SK-N-SH (cell line): ENCODE measurements at regions not wholly inside any gene's neighbourhood (a gene's known extent, or its start where the extent isn't known, plus 50 kb on each side); places are given as distances from the start of the nearest gene placed in this dataset.

Experiments
- CHD2 ChIP-seq: fragments of 150-350 bp; IDR thresholded peaks from 2 replicates; pipeline ENCODE4 v1.6.1; 2018; ENCODE audit warnings: low read length; ENCODE audit not compliant: partially characterized antibody
- CTCF ChIP-seq: fragments of 200-600 bp; sonication (generic); IDR thresholded peaks from 2 replicates; pipeline ENCODE4 v1.6.1; 2017; ENCODE audit warnings: antibody characterized with exemption, mild to moderate bottlenecking, moderate library complexity
- EP300 ChIP-seq, 2 experiments: IDR thresholded peaks; 2 replicates each; pipeline versions ENCODE4 v1.4.0 to v1.6.1; 2012; ENCODE audit warnings: borderline replicate concordance in 1 of 2, low read depth in 1 of 2, low read length in 1 of 2
- EZH2phosphoT487 ChIP-seq: fragments of 200-600 bp; sonication (generic); IDR thresholded peaks from 2 replicates; pipeline ENCODE4 v1.6.1; 2017; ENCODE audit warnings: low read depth, mixed run types, mild to moderate bottlenecking, antibody characterized with exemption, moderate library complexity, borderline replicate concordance
- GABPA ChIP-seq: IDR thresholded peaks from 2 replicates; pipeline ENCODE4 v1.4.0; 2012; ENCODE audit warnings: low read depth, mild to moderate bottlenecking
- NRF1 ChIP-seq: IDR thresholded peaks from 2 replicates; pipeline ENCODE4 v1.6.1; 2012; ENCODE audit warnings: low read depth, mild to moderate bottlenecking, low read length
- POLR2AphosphoS5 ChIP-seq: IDR thresholded peaks from 2 replicates; pipeline ENCODE4 v1.6.1; 2012; ENCODE audit warnings: low read depth, low read length
- RAD21 ChIP-seq: IDR thresholded peaks from 2 replicates; pipeline ENCODE4 v1.6.1; 2012; ENCODE audit warnings: mild to moderate bottlenecking, low read length
- REST ChIP-seq: IDR thresholded peaks from 2 replicates; pipeline ENCODE4 v1.6.1; 2012; ENCODE audit warnings: mild to moderate bottlenecking, low read depth, low read length, moderate library complexity
- SIN3A ChIP-seq: IDR thresholded peaks from 2 replicates; pipeline ENCODE4 v1.6.1; 2012; ENCODE audit warnings: low read depth, mild to moderate bottlenecking, low read length, moderate library complexity, borderline replicate concordance
- SMC3 ChIP-seq: IDR thresholded peaks from 2 replicates; pipeline ENCODE4 v1.6.1; 2012; ENCODE audit warnings: low read depth, low read length, improper control_type of control experiment
- TCF12 ChIP-seq: IDR thresholded peaks from 2 replicates; pipeline ENCODE4 v1.4.0; 2012
- TEAD4 ChIP-seq: IDR thresholded peaks from 2 replicates; pipeline ENCODE4 v1.4.0; 2012; ENCODE audit warnings: mild to moderate bottlenecking, borderline replicate concordance; ENCODE audit not compliant: insufficient read depth
- ZBTB33 ChIP-seq: IDR thresholded peaks from 2 replicates; pipeline ENCODE4 v1.4.0; 2012; ENCODE audit warnings: low read depth, borderline replicate concordance

GRCh38 chr1:83098131-83098530 lies 900.8 kb downstream of the TTLL7 start:
- TF ChIP-seq EZH2phosphoT487 (no peak), CTCF (no peak), REST (no peak), SMC3 (no peak), NRF1 (no peak), TCF12 (no peak), POLR2AphosphoS5 (no peak), EP300 (IDR thresholded peaks at IDR 0.05; ENCODE audit: borderline replicate concordance in 1 of 2, low read depth in 1 of 2, low read length in 1 of 2) (no peak), CHD2 (no peak), SIN3A (no peak), RAD21 (no peak), GABPA (no peak), ZBTB33 (no peak), TEAD4 (no peak)
